ENCODE measurements at regions not wholly inside any gene's neighbourhood (a gene's known extent, or its start where the extent isn't known, plus 50 kb on each side); places are given as distances from the start of the nearest gene placed in this dataset.

- TF ChIP-seq POLR2A (IDR thresholded peaks at IDR 0.05; ENCODE audit: low read depth, low read length) (no peak), POLR2AphosphoS5 (IDR thresholded peaks at IDR 0.05; ENCODE audit: low read depth, low read length) (no peak), TAF1 (IDR thresholded peaks at IDR 0.05; ENCODE audit: low read depth, low read length) (no peak)
These were observed 506.7 kb downstream of the HAPSTR1 start for GRCh38 chr16:9597967-9598730.

Measured in GM12891 (cell line).